ENCODE measurements at regions not wholly inside any gene's neighbourhood (a gene's known extent, or its start where the extent isn't known, plus 50 kb on each side); places are given as distances from the start of the nearest gene placed in this dataset.

- DNase-seq: no peak
Observed at GRCh38 chr9:675697-676370, 165.7 kb upstream of the DMRT1 start.

GRCh38 chr9:676780-677438, 164.6 kb upstream of the DMRT1 start:
- no peak for DNase-seq

DNA sequence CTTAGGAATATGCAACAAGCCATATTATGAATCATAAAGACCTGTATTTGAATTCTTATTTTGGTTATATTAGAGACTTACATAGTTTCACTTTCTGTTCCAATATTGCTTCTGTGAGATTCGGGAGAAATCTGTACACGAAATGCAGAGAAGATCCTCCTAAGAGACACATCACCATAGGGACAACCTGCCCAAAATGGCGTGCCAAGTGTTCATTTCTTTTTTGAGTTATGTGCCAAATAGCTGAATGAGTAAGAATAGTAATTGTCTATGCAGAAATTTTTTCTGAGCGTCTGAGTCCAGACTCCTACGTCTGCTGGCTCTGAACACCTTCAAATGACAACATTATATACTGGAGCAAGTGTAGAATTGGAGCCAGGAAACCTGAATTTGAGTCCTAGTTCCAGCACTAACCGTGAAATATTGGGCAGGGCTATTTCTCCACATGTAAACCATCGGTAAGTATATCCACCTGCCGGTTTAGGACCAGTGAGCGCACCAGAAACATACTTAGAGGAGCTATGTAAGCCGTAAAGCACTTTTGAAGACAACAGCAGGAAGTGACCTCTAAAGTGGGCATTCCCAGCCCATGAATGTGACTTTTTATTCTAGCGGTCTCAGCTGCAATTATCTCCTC, 163.9 kb upstream of the DMRT1 start:
- no peak for DNase-seq

DNA sequence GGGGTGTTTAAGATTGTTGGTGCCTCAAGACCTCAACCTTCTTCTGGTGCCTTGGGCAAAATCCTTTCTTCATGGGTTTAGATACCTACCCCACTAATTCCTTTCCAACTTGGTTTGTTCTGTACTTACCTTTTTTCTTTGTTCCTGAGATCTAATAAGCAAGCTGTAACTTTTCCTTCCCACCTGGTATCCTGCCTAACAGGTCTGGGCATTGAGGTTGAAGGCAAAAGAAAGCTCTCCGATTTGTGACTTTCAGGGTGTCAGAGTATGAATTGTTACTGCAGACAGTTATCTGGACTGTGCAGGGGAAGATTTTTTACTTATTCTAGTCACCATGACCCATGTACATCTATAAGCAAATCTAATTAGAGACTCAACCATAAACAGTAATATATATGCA, 162.6 kb upstream of the DMRT1 start:
- DNase-seq: no peak

- no peak for DNase-seq
Observed at GRCh38 chr9:679462-679861, 162.0 kb upstream of the DMRT1 start.

DNA sequence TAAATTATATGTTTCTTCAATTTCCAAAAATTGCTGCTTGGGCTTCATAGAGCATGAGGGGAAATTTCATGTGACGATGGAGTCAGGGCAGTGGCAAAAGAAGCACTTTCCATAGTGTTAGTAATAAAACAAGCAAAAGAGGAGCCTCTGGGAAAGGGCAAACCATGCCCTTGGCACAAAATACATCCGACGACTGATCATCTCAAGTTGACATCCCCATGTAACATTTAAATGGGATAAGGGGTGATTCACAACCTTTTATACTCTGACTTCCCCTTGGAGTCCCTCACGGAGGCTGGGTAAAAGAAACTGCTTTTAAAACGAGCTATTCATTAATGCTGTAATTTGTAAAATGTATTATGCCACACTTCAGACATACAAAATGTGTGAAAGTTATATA, 161.4 kb upstream of the DMRT1 start:
- DNase-seq: no peak

DNA sequence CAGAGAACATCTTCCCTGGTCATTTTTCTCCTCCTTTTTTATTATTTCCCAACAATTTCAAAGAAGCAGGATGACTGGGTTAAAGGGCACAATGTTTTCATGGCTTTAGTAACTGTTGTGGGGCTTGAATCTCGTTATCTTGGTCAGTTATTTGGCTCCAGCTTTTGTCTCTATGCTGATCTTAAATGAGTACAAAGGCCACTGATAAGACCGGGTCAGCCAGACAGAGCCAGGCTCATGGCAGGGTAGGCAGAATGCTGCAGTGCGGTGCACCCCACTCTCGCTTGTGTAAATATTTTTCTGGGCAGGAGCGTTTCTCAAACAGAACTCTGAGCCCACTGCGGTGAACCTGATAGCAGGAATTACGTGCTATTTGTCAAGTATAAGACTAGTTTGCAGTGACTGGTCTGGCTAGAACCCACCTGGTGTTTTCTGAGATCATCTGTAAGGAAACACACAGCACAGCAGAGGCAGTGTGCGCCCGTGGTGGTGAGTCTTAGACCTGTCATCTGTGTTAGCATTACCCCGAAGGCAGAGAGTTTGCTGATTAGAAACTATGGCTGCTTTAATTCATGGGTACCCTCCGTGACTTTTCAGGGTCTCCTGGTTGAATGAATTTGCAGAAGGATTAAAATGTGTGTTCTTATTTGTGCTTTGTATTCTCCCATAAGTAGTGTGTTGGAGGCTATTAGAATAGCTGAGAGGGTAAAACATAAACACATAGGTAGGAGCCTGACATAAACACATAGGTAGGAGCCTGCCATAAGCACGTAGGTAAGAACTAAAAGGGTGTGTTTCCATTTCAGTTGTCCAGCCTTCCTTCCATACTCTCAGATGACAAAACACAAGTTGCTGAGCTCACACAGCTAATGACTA, 158.6 kb upstream of the DMRT1 start:
- DNase-seq: no peak

GRCh38 chr9:683509-684021, 157.9 kb upstream of the DMRT1 start:
- DNase-seq: no peak

DNA sequence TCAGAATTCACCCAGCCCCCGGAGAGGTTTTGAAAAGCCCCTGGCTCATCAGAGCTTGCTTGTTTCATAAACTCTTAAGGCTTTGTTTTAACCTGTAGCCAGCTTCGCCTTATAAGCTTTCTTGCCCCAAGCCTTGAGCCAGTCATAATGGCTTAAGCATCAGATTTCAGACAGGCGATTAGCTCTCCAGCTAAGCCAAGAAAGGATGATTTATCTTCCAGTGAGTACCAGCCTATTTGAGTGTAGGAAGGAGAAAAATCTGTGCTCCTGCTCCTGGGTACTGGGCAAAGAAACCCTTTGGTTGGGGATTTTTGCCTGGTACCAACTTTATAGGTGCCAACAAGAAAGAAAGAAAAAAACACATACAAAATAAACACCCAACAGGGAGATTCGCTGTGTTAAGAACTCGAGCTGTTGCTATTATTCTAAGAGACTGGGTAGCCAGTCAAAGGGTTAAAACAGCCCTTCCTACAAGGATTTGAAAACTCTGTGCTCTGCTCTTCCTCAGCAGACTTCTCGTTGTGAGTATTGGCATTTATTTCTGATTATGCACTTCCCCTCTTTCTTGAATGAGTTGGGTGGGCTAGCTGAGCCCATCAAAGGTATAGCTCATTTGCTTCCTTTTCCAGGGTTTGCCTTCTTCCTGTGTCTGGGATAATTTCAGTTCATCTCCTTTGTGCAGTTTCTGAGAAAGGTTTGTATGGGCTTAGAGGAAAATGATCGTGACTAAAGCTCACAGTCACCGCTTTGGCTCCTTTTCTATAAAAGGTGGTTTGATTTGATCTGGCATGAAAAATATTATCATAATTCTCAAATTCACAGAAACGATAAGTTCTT, 157.2 kb upstream of the DMRT1 start:
- DNase-seq: no peak

- no peak for DNase-seq
Observed at GRCh38 chr9:684941-685340, 156.6 kb upstream of the DMRT1 start.

DNA sequence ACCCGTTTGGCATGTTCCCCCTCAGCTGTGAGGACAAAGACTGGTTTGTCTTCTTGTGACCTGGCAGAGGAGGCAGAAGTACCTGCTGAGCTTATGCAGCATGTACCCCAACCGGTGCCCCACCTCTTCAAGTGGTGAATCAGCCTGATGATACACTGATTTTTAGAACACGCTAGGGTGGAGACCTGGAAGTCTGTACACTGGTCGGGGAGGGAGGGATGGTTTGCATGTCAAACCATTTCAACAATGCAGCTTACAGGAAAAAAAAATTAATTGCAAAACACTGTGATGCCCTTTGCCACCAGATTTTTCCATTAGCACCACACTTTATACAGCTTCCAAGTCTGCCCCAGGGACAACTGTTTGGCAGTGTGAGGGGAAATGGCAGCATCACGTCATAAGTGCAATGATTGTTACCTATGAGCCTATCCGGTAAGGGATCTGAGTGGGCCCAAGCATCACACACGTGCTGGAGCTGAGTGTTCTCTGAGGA, 155.1 kb upstream of the DMRT1 start:
- DNase-seq: no peak

GRCh38 chr9:687034-687785, 154.3 kb upstream of the DMRT1 start:
- DNase-seq: no peak

DNA sequence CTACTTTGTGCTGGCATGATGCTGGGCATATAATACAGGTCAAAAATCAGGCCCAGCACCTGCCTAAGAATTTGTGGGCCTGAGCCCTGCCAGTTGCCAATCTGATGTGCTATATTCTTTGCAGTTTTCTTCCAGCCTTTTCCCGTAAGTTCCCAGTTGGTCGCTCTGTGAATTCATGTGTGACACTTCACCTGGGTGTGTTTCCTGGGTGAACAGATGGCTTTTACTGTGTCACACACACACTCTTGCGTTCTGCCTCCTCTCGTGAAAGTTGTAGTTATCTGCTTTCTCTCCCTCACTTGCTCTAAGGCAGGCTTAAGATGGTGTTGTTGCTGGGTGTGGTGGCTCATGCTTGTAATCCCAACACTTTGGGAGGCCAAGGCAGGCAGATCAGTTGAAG, 153.5 kb upstream of the DMRT1 start:
- no peak for DNase-seq

- no peak for DNase-seq
Observed at GRCh38 chr9:690517-691111, 150.9 kb upstream of the DMRT1 start.

GRCh38 chr9:691825-692400, 149.6 kb upstream of the DMRT1 start:
- DNase-seq: no peak

DNA sequence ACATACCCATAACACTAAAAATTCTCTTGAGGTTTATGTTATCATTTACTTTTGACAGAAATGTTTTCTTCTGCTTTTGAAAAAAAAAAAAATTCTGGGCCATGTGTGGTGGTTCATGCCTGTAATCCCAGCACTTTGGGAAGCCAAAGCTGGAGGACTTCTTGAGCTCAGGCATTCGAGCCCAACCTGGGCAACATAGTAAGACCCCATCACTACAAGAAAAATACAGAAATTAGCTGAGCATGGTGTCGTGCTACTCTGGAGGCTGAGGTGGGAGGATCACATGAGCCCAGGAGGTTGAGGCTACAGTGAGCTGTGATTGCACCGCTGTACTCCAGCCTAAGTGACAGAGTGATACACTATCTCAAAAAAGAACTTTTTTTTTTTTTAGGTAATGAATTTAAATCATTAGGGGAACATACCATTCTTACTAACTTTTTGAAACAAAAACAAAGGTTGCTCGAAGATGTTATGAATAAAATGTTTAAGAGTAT, 148.8 kb upstream of the DMRT1 start:
- DNase-seq: no peak

- no peak for DNase-seq
Observed at GRCh38 chr9:693201-694091, 148.1 kb upstream of the DMRT1 start.

- no peak for DNase-seq
Observed at GRCh38 chr9:694092-694402, 147.4 kb upstream of the DMRT1 start.

- no peak for DNase-seq
Observed at GRCh38 chr9:694403-695154, 146.9 kb upstream of the DMRT1 start.
